Esophagus squamous epithelium (tissue), 4 donors: ENCODE measurements at regions not wholly inside any gene's neighbourhood (a gene's known extent, or its start where the extent isn't known, plus 50 kb on each side); places are given as distances from the start of the nearest gene placed in this dataset.

Experiments
- POLR2A ChIP-seq, 4 donors: fragments of 450-650 bp; IDR thresholded peaks; one replicate each; pipeline ENCODE4 v1.6.1; 2017; ENCODE audit warnings: antibody characterized with exemption in 4 of 4, mild to moderate bottlenecking in 4 of 4, moderate library complexity in 3 of 4
- TF ChIP-seq, protein P1 (sequence below), 6 experiments: fragments of 450-650 bp in 4 of 6; fragments of 200-600 bp in 2 of 6; sonication (generic) in 2 of 6; IDR thresholded peaks; one replicate each; pipeline ENCODE4 v1.5.1; 2016 to 2019; ENCODE audit warnings: antibody characterized with exemption in 6 of 6, mild to moderate bottlenecking in 4 of 6, moderate library complexity in 4 of 6

DNA sequence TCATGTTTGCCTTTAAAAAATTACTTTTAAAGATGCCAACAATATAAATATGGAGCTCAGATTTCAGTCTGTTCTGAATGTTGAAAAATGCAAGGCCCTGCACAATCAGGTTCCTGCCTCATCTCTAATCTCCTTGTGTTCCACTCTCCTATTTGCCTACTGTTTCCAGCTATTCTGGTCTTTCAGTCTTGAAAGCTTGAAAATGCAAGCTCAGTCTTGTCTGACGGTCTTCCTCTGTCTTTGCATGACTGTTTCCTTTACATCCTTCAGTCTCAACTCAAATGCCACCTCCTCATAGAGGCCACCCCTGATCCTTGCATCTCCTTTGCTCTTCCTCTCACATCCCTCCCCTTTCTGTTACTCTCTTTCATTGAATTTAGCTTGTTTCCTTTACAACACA, 354.9 kb downstream of the KIF4B start:
- TF ChIP-seq, protein P1, sequence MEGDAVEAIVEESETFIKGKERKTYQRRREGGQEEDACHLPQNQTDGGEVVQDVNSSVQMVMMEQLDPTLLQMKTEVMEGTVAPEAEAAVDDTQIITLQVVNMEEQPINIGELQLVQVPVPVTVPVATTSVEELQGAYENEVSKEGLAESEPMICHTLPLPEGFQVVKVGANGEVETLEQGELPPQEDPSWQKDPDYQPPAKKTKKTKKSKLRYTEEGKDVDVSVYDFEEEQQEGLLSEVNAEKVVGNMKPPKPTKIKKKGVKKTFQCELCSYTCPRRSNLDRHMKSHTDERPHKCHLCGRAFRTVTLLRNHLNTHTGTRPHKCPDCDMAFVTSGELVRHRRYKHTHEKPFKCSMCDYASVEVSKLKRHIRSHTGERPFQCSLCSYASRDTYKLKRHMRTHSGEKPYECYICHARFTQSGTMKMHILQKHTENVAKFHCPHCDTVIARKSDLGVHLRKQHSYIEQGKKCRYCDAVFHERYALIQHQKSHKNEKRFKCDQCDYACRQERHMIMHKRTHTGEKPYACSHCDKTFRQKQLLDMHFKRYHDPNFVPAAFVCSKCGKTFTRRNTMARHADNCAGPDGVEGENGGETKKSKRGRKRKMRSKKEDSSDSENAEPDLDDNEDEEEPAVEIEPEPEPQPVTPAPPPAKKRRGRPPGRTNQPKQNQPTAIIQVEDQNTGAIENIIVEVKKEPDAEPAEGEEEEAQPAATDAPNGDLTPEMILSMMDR (IDR thresholded peaks at IDR 0.05): no peak
- no peak for TF ChIP-seq POLR2A (IDR thresholded peaks at IDR 0.05)
